ENCODE measurements at regions not wholly inside any gene's neighbourhood (a gene's known extent, or its start where the extent isn't known, plus 50 kb on each side); places are given as distances from the start of the nearest gene placed in this dataset.
"Not testable (repeated sequence)": the region's sequence is repeated elsewhere in the genome, so short reads cannot be mapped to it uniquely, and the experiment has no call there.

DNA sequence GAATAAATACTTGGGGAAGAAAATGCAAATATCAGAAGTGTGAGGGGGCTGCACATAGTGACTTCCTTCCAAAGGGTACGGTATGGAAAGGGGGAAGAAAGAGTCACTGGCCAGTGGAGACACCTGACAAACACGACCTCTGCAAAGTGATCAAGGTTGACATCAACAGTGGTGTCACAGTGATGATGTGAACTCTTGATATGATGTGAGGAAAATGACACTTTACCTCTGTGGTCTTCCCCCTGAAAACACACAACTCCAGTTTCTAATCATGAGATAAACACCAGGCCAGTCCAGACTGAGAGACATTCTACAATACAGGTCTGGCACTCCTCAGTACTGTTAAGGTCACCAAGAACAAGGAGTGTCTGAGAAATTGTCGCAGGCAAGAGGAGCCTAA, 169.7 kb downstream of the BUB3 start:
- DNase-seq, result no peak

DNA sequence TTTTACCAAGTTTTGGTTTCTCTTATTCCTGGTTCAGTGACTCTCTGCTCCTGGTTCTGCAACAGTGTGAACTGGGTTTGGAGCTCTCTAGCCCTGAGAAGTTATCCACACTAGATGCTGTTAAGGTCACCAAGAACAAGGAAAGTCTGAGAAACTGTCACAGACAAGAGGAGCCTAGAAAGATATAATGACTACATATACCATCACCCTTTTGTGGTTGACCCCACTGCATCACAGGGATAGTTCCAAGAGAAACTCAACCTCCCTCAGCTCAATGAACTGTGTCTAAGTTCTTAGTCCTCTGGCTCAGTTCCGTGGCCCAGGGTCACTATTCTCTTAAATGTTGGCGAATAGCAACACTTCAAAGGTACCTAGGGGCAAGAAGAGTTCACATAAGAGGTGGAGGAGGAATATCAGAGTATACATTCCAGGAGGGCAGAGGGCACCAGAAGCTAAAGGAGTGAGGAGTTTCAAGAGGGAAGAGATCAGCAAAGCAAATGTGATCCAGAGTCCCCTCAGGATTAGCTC, 171.5 kb downstream of the BUB3 start:
- DNase-seq, result no peak

GRCh38 chr10:123326674-123327073, 172.5 kb downstream of the BUB3 start:
- no peak for DNase-seq

- no peak for DNase-seq
Observed at GRCh38 chr10:123327450-123327849, 173.2 kb downstream of the BUB3 start.

GRCh38 chr10:123327896-123328295, 173.7 kb downstream of the BUB3 start:
- no peak for DNase-seq

DNA sequence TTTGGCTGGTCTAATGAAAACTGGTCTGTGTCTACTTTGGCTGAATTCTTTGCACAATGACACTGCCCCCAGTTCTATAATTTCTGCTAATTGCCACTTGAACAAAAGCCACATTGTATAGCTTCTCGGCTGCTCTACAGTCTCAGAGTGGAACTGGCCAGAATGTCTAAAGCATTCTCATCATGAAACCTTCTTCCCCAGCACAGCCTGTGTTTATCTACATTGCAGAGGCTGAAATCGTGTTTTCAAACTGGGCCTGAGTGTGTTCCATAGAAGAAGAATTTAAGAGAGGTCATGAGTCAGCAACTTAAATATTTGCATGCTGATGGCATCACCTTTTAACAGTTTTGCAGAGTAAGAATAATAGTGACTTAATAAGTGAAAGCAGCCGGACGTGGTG, 177.2 kb downstream of the BUB3 start:
- DNase-seq, result no peak

GRCh38 chr10:123346581-123346980, 192.4 kb downstream of the BUB3 start:
- DNase-seq, result no peak

- no peak for DNase-seq
Observed at GRCh38 chr10:123348691-123349572, 194.7 kb downstream of the BUB3 start.

DNA sequence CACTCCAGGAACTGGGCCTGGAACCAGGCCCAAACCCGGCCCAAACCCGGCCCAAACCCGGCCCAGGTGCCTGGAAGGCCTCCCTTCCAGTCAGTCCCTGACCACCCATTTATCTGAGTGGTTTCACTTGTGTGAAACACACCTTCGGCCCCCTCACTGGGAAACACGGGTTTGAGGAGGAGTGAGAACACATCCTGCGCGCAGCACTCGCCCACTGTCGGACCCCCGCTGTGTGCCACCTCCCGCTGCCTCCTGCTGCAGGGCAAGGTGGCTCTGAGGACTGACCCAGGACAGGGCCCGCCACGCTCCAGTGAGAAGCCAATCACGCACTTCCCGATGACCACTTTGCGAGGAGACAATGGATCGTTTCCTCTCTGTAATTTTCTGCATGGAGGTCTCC, 197.5 kb downstream of the BUB3 start:
- DNase-seq, result no peak

DNA sequence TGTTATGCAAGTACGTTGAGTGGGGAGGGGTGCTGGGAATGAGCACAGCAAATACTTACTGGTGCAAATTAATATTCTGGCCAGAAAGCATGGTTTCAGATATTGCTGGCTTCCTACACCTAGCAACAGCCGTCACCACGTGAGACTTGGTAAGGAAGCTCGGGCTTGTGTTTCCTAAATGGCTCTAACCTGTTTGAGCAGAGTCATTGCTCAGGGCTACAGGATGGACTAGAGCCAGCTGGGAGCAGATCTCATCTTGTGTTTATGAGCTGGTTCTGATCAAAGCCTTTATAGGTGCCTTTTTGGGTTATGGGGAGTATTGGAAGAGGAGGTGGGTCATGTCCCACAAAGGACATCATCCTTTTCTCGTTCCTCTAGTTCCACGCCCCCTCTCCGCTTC, 200.3 kb downstream of the BUB3 start:
- no peak for DNase-seq

DNA sequence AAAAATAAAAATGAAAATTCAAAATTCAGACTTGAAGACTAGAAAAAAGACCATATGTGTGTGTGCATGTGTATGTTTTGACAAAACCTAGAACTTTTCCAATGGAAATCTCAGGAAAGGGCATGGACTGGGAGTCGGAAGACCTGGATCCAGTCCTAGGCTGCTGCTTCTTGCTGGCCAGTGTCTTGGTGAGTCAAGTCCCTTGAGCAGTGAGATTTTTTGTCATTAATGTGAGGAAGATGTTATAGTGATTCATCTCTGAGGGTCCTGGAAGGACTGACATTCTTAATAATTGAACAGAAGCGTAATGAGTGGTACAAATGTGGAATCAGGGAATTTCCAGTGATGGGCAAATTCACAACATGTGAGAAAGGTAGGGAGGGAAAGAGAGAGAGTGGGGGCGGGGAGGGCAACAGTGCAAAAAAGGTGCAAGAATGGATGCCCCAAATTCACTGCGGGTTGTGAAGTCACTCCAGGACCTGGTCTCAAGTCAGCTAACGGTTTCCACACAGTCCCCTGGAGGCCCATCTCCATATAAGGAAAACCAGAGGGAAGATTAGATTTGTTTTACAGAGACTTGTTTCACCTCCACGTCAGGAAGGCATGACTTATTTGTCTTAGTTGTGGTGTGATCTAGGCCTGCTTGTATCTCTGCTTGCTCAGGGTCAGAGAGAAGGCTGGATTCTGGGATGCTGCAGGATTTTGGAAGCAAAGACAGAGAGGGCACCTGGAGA, 201.7 kb downstream of the BUB3 start:
- no peak for DNase-seq

- no peak for DNase-seq
Observed at GRCh38 chr10:123356799-123357198, 202.6 kb downstream of the BUB3 start.

DNA sequence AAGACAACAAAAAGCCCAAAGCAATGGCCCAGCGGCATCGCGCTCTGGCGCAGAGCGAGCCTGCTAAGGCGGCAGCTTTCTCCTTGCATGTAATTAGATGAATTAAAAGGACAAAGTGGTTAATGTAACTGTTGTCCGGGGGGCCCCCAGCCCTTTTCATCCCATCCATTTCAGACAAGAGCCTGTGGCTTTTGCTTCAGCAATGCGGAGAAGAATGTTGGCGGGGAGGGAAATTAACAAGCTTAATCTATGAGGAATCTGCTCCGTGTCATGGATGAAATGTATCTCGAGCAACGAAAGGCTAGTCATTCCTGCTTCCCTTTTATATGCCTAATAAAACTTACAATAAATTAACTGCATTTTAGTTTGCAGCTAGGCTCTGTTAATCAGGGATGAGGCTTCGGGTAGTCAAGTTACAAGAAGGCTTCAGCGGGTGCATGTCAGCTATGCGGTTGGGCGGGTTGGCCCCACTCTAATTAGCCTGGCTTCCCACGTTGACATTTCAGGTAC, 203.3 kb downstream of the BUB3 start:
- DNase-seq, result no peak

- no peak for DNase-seq
Observed at GRCh38 chr10:123359539-123359938, 205.3 kb downstream of the BUB3 start.

DNA sequence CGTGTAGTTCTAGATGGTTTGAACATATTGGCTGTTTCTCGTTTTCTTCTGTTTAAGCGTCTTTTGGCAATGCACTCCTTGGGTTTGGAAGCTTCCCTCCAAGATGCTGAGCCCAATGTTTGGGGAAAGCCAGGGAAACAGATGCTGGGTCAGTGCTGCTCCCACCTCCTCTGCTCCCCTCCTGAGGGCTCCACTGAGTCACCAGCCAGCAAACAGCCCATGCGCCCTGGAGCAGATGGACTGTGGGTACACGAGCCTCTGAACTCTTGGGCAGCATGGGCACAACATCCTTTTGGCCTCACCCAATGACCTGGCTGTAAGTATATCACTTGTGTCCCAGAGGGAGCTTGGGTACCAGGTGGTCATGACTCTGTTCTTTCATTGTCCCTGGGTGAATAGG, 207.6 kb downstream of the BUB3 start:
- no peak for DNase-seq

DNA sequence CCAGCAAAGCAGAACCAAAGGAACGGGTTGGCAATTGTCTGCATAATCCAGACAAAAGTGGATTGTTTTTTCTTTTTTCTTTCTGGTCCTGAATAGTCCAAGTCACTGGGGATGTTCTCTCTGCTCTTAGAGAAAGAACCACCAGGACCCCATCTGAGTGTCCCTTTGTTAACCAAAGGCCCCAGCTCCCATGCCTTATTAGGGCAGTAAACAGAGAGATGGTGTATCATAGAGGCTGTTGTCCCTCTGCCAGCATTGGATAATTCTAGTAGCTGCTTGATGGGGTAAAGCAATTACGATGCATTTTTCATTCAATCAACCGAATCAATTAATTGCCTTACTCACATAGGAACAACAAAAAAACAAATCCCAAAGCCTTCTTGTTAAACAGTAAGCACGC, 213.0 kb downstream of the BUB3 start:
- no peak for DNase-seq

DNA sequence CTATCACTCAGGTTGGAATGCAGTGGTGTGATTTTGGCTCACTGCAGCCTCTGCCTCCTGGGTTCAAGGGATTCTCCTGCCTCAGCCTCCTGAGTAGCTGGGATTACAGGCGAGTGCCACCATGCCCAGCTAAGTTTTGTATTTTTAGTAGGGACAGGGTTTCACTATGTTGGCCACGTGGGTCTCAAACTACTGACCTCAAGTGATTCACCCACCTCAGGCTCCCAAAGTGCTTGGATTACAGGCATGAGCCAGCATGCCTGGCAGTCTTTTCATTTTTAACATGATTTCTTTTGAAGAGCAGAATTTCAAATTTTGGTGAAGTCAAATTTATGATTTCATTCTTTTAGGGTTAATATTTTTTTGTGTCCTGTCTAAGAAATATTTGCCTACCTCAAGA, 217.4 kb downstream of the BUB3 start:
- not testable (repeated sequence) for DNase-seq

DNA sequence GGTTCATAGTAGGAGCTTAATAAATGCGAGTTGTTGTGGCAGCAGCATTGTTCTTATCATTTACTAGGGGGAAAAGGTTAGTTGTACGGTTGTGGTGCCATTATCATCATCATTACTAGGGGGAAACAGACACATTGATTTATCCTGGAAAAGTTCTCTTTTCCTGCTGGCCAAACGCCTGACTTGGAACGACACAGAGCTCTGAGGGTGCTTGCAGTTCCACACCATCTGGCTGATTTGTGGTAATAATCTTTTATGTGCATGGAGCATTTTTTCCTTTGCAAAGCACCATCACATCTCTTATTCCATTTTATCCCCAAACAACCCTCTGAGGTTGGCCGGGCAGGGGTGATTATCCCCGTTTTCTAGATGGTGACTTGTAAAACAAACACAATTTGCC, 219.4 kb downstream of the BUB3 start:
- DNase-seq, result no peak

GRCh38 chr10:123375097-123375496, 220.9 kb downstream of the BUB3 start:
- DNase-seq, result no peak

- DNase-seq, result no peak
Observed at GRCh38 chr10:123375738-123376137, 221.5 kb downstream of the BUB3 start.

- DNase-seq, result no peak
Observed at GRCh38 chr10:123377883-123378282, 223.7 kb downstream of the BUB3 start.

DNA sequence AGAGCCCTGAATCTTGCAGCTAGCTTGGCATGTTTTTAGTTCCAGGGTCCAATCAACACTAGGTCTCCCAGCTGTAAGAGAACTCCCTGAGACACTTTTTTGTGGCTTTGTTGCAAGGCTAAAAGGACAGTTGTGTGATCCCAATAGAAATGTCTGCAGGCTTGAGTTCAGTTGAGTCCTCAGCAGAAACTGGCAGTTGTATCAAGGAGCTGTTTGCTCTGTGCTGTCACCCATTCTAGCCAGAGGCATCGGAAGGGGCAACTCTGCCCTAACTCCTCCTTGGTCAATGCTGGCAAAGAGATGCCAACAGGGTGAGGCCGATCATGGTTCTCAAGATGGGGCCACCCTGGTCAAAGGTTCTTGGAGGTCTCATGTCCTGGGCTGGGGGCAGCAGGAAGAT, 224.1 kb downstream of the BUB3 start:
- no peak for DNase-seq

DNA sequence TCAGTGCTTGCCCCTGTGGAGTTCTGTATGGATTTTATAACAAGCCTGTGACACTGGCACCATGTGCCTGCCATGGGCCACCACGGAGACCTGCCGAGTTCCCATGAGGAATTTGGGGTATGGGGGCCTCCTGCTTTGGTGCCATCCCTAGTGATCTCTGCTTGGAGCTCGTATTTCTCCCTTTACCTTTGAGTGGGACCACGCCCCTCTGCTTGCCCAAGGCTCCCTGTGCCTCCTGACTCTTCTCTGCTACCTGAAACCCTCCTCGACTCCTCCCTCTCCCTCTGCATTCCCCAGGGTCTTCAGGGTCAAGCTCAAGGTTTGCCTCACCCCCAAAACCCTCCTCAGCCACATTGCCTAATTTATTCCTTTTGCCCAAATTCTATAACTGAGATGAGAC, 225.0 kb downstream of the BUB3 start:
- no peak for DNase-seq

- DNase-seq, result no peak
Observed at GRCh38 chr10:123380491-123381085, 226.4 kb downstream of the BUB3 start.
